ENCODE measurements at regions not wholly inside any gene's neighbourhood (a gene's known extent, or its start where the extent isn't known, plus 50 kb on each side); places are given as distances from the start of the nearest gene placed in this dataset.

DNA sequence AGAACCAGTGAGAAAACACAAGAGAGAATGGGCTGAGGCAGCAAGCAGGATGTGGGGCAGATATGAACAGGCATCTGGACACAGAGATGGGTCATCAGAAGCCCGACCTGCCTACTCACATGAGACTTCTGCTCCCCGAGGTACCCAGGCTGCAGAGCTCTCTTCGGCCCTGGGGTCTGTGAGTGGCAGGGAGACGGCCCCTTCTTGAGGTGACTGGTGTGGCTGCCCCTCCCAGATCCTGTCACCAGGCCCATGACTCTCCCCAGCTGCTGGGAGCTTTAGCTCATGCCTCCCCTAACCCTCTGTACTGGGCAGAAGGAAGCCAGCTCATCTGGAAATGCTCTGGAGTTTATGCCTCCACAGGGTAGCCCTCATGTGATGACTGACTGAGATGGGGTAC lies 157.6 kb upstream of the PCBD1 start:
- DNase-seq (ENCODE audit: low read depth), result no peak
- no peak overlapping the region for H3K4me3 ChIP-seq (ENCODE audit: low read depth, low read length)
- TF ChIP-seq, protein P1, sequence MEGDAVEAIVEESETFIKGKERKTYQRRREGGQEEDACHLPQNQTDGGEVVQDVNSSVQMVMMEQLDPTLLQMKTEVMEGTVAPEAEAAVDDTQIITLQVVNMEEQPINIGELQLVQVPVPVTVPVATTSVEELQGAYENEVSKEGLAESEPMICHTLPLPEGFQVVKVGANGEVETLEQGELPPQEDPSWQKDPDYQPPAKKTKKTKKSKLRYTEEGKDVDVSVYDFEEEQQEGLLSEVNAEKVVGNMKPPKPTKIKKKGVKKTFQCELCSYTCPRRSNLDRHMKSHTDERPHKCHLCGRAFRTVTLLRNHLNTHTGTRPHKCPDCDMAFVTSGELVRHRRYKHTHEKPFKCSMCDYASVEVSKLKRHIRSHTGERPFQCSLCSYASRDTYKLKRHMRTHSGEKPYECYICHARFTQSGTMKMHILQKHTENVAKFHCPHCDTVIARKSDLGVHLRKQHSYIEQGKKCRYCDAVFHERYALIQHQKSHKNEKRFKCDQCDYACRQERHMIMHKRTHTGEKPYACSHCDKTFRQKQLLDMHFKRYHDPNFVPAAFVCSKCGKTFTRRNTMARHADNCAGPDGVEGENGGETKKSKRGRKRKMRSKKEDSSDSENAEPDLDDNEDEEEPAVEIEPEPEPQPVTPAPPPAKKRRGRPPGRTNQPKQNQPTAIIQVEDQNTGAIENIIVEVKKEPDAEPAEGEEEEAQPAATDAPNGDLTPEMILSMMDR (IDR thresholded peaks at IDR 0.05; ENCODE audit: low read depth, low read length, missing control alignments), result no peak

DNA sequence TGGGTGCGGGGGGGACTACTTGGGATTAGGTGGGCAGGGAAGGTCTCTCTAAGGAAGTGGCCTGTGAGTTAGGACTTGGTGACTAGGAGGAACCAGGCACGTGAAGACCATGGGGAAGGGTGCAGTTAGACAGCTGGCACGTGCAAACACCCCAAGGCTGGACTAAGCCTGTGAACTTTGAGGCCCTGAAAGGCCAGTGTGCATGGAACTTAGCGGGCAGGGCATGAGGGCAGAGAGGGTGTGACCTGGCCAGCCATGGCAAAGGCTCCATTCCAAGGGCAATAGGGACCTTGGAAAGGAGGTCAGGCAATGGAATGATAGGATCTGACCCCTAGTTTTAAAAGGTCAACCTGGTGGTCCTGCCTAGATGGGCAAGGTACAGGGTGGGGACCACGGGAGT lies 158.4 kb upstream of the PCBD1 start:
- DNase-seq (ENCODE audit: low read depth), result no peak
- TF ChIP-seq, protein P1 (IDR thresholded peaks at IDR 0.05; ENCODE audit: low read depth, low read length, missing control alignments), result no peak
- H3K4me3 ChIP-seq (ENCODE audit: low read depth, low read length), result no peak overlapping the region

DNA sequence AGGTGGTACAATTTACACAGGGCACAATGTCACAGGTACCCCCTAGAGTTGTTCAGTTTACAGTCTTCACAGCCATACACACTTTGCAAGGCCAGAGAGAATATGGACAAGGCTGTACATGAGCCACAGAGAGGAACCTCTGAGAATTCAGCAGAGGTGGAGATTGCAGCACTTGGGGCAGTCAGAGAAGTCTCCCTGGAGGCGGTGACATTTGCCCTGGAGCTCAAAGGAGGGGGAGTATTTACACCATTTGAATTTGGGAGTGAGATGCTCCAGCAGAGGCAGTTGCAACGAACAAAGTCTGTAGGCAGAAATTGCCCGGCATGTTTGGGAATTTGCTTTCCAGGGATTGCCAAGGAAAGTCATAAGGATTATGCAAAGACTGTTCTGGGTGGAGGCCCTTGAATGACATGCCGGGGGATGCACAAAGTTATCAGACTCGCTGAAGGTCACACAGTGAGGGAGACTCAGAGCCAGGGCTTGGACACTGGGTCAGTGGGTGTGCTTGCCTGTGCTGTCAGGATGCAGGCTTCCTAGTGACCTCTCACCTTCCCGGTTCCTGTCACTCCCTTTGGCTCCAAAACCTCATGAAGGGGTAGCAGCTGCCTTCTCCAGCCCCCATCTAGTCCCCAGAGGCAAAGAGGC lies 160.7 kb upstream of the PCBD1 start:
- TF ChIP-seq, protein P1 (IDR thresholded peaks at IDR 0.05; ENCODE audit: low read depth, low read length, missing control alignments), result no peak
- DNase-seq (ENCODE audit: low read depth), result no peak
- no peak overlapping the region for H3K4me3 ChIP-seq (ENCODE audit: low read depth, low read length)

DNA sequence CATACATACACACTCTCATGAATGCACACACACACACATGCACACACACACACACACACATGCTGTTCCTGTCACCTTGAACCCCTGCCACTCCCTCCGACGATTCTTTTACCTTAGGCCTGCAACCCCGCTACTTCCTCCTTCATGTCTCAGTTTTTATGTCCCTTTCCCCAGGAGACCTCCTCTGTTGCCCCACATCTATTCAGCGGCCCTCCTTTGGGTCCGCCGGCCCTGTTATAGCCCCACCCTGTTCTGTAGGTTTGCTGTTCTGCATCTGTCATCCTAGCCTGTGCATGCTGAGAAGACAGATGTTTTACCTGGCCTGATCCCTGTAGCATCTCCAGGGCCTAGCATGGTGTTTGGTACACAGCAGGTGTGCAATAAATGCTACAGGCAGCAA lies 161.6 kb upstream of the PCBD1 start:
- no peak for DNase-seq (ENCODE audit: low read depth)
- no peak overlapping the region for H3K4me3 ChIP-seq (ENCODE audit: low read depth, low read length)
- TF ChIP-seq, protein P1 (IDR thresholded peaks at IDR 0.05; ENCODE audit: low read depth, low read length, missing control alignments), result no peak

DNA sequence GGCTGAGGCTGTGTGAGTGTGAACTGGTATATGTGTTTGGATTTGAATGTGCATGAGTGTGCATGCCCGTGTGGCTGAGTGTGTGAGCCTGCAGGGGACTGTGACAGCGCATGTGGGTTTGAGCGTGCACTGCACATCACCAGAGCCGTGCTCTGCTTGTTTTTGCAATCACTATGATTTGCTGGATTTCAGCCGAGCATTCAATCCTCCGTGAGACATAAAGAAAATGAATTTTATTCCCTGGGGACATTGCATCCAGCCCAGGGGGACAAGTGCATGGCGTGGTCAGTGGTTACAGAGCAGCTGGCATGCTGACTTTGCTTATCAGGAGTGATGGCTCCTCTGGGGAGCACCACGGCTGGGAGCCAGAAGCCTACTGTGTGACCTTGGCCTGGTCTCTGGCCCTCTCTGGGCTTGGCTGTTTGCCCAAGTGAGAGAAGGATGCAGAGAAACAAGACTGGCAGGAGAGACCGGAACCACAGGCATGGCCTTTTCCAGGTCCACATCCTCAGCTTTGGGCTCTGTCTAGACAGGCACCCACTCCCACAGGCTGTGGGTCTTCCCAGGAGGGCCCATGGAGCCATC lies 160.2 kb upstream of the UNC5B start:
- TF ChIP-seq, protein P1 (IDR thresholded peaks at IDR 0.05; ENCODE audit: low read depth, low read length, missing control alignments), result no peak
- DNase-seq (ENCODE audit: low read depth), result no peak
- no peak overlapping the region for H3K4me3 ChIP-seq (ENCODE audit: low read depth, low read length)

DNA sequence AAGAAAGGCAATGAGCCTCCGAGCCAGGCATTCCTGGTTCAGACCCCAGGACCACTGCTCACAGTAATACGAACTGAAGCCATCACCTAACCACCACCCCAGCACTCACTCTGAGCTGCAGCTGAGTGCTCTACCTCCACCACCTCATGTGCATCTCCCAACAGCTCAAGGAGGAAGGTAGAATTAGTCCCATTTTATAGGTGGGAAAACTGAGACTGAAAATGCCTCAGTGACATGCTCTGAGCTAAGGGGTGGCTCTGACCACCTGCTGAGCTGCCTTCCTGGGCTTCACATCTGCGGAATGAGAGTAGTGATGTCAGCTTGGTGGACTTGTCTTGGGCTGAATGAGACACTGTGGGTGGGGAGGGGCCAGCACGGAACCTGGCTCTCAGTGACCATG lies 159.7 kb upstream of the UNC5B start:
- DNase-seq (ENCODE audit: low read depth), result no peak
- TF ChIP-seq, protein P1 (IDR thresholded peaks at IDR 0.05; ENCODE audit: low read depth, low read length, missing control alignments), result no peak
- no peak overlapping the region for H3K4me3 ChIP-seq (ENCODE audit: low read depth, low read length)

All from GM12864 (cell line).